Skeletal muscle satellite cell (primary cell): ENCODE measurements at regions not wholly inside any gene's neighbourhood (a gene's known extent, or its start where the extent isn't known, plus 50 kb on each side); places are given as distances from the start of the nearest gene placed in this dataset.

Experiments
- H3K27me3 ChIP-seq: 2 replicates; pipeline ENCODE4 v1.7.0; 2013; ENCODE audit warnings: low read length; ENCODE audit not compliant: control insufficient read depth, insufficient read depth
- H3K36me3 ChIP-seq: 2 replicates; pipeline ENCODE4 v1.7.0; 2013; ENCODE audit warnings: mild to moderate bottlenecking, control low read depth, low read length; ENCODE audit not compliant: insufficient read depth
- H3K4me1 ChIP-seq: 2 replicates; pipeline ENCODE4 v1.7.0; 2013; ENCODE audit warnings: low read length; ENCODE audit not compliant: control insufficient read depth, insufficient read depth
- H3K4me2 ChIP-seq: 2 replicates; pipeline ENCODE4 v1.7.0; 2013; ENCODE audit warnings: mild to moderate bottlenecking, low read length
- H3K4me3 ChIP-seq: 2 replicates; pipeline ENCODE4 v1.7.0; 2013; ENCODE audit warnings: low read length
- H3K9ac ChIP-seq: 2 replicates; pipeline ENCODE4 v1.7.0; 2013; ENCODE audit warnings: mild to moderate bottlenecking, low read depth, low read length, moderate library complexity
- H3K9me3 ChIP-seq: replicated peaks from 2 replicates; pipeline ENCODE4 v1.7.0; 2013; ENCODE audit warnings: mild to moderate bottlenecking, control low read depth, low read length

DNA sequence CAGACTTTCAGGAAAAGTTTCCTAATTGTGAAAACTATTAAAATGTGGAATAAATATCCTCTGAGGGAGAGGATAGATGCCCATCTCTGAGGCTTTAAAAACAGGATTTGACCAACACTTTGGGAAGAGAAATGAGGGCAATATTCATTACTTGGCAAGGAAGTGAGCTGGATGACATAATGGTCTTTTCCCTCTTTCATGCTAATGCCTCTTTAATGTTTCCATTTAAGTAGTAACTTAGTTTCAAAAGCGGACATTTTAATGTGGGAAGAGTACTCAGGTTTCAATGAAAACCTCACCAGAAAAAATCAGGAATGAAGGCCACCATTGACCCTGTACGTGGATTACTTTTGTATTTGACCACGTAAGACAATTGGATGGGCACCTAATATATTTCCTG, 503.3 kb downstream of the ANKRD50 start:
- peaks cover 10% of the 10 kb centered on the region for H3K4me1 ChIP-seq
- no peak overlapping the region for H3K9ac ChIP-seq
- no peak overlapping the region for H3K4me3 ChIP-seq
- no peaks in the 10 kb centered on the region for H3K27me3 ChIP-seq
- no peak overlapping the region for H3K4me2 ChIP-seq
- no peaks in the 10 kb centered on the region for H3K9me3 ChIP-seq
- no peaks in the 10 kb centered on the region for H3K36me3 ChIP-seq

DNA sequence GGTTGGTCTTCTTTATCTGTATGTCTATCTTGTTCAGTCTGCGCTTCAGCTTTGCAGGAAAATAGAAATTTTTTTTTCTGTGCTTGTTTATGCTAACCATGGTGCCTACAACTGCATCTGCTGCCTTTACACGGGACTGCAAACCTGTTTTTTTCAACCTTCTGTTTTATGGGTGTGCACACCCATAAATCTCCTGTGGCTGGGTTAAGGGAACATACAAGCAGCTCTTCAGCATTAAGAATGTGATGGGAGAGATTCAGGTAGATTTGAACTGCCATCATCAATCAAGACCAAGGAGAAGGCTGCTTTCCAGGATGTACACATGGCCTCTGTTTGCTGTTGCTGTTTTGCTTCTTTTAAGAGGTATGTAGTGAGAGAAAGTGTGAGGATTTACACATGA, 502.9 kb downstream of the ANKRD50 start:
- H3K9ac ChIP-seq = no peak overlapping the region
- peaks cover 9% of the 10 kb centered on the region for H3K4me1 ChIP-seq
- H3K36me3 ChIP-seq = no peaks in the 10 kb centered on the region
- H3K27me3 ChIP-seq = no peaks in the 10 kb centered on the region
- no peak overlapping the region for H3K4me2 ChIP-seq
- no peak overlapping the region for H3K4me3 ChIP-seq
- no peaks in the 10 kb centered on the region for H3K9me3 ChIP-seq

DNA sequence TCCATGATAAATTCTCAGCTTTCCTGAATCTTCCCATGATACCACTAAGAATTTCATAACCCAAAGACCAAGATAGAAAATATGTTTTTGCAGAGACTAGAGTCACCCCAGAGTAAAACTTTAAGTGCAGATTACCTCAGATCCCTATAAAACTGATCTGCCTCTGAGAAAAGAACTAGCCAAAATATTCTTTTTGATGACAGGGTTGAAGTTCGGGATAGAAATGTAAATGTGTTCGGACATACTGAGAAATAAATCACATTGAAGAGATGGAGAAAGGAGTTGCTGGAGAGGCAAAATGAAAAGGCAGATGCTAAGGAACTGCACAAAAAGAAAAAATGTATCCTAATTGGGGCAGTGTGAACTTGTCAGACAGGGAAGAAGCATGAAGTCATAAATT, 501.8 kb downstream of the ANKRD50 start:
- no peak overlapping the region for H3K9ac ChIP-seq
- peaks cover 9% of the 10 kb centered on the region for H3K4me1 ChIP-seq

DNA sequence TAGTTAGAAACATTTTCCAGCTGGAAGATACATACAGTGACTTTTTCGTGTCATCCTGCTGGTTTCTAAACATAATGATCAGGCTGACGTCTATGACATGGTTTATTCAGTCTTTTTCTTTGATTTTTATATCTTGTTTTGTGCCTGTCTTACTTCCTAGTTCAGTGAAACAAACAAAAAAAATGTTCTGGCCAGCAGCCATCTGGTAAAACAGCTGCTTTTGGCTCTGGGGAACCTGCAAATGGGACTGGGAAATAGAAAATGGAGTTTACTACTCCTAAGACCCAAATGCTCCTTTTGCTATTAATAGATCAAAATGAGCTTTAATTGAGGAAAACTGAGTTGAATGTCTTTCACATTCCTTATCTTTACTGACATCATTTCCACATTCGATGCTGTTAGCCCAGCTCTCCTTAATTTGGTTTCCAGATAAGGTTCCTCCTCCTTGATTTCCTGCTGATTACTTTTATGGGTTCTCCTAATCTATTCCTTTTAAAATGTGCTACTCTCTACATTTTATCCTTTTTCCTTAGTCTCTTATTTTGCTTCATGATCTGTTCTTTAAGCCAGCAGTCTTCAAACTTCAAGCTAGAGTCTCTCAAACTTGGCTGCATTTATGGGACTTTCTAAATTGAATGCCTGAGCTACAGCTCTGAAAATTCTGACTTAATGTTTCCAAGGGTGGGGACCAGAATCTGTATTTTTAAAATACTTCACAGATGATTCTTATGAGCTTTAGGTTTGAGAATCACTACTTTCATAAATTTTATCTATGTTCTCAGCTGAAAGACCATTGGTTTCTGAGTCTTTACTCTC, 499.5 kb downstream of the ANKRD50 start:
- Histone ChIP-seq H3K27me3 (no peaks in the 10 kb centered on the region), H3K4me3 (no peak overlapping the region), H3K4me2 (no peak overlapping the region), H3K4me1 (peaks cover 6% of the 10 kb centered on the region), H3K36me3 (no peaks in the 10 kb centered on the region), H3K9me3 (no peaks in the 10 kb centered on the region), H3K9ac (no peak overlapping the region)

More for the DNA sequence above, 501.8 kb downstream of the ANKRD50 start:
- H3K36me3 ChIP-seq = no peaks in the 10 kb centered on the region
- no peak overlapping the region for H3K4me3 ChIP-seq
- no peak overlapping the region for H3K4me2 ChIP-seq
- H3K27me3 ChIP-seq = no peaks in the 10 kb centered on the region
- H3K9me3 ChIP-seq = no peaks in the 10 kb centered on the region

DNA sequence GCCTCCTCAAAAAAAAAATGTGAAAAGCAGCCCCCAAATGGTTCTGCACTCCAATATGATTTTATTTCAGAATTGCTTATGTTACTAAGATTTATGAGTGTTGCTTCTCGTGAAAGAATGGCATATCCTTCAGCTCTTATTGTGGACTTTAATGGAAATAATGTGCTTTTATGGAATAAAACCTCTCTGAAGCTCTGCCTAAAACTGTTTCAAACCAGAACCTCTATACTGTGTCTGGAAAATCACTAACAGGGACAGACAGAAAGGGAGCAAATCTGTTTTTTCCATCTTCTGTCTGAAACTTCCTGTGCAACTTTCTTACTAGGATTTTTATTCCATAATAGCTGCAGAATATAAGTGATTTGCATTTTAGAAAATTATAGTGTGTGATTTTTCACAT, 493.1 kb downstream of the ANKRD50 start:
- Histone ChIP-seq H3K4me3 (no peak overlapping the region), H3K9ac (no peak overlapping the region), H3K4me1 (no peaks in the 10 kb centered on the region), H3K36me3 (no peaks in the 10 kb centered on the region), H3K27me3 (no peaks in the 10 kb centered on the region), H3K9me3 (no peaks in the 10 kb centered on the region), H3K4me2 (no peak overlapping the region)

DNA sequence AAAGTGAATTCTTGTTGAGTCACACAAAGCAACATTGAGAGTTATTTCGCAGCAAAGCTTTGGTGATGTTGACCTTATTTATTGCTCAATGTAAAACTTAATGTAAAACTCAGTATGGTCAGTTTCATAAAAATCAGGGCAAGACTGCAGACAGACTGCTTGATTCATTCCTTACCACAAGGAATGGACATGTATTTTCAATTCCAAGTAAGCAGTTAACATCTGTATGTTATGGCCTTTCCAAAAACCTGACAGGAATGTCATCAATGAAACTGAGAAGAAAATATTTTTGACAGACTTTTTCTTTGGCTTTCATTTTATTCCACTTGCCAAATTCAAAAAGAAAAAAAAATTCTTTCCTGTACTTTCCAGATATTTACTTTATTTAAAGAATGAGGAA, 488.3 kb downstream of the ANKRD50 start:
- Histone ChIP-seq H3K9me3 (no peaks in the 10 kb centered on the region), H3K4me1 (no peaks in the 10 kb centered on the region), H3K4me3 (no peak overlapping the region), H3K36me3 (no peaks in the 10 kb centered on the region), H3K4me2 (no peak overlapping the region), H3K9ac (no peak overlapping the region), H3K27me3 (no peaks in the 10 kb centered on the region)

DNA sequence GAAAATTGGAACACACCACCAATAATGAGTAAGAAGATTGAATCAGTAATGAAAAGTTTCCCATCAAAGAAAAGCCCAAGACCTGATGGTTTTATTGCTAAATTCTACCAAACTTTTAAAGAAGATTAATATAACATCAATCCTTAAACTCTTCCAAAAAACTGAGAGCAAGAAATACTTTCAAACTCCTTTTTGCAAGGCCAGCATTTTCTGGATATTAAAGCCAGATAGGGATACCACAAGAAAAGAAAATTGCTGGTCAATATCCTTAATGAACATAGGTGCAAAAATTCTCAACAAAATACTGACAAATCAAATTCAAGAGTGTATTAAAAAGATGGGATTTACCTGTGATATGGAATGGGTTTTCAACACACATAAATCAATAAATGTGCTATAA, 484.6 kb downstream of the ANKRD50 start:
- Histone ChIP-seq H3K4me3 (no peak overlapping the region), H3K9ac (no peak overlapping the region), H3K36me3 (no peaks in the 10 kb centered on the region), H3K4me2 (no peak overlapping the region), H3K4me1 (no peaks in the 10 kb centered on the region), H3K9me3 (no peaks in the 10 kb centered on the region), H3K27me3 (no peaks in the 10 kb centered on the region)

DNA sequence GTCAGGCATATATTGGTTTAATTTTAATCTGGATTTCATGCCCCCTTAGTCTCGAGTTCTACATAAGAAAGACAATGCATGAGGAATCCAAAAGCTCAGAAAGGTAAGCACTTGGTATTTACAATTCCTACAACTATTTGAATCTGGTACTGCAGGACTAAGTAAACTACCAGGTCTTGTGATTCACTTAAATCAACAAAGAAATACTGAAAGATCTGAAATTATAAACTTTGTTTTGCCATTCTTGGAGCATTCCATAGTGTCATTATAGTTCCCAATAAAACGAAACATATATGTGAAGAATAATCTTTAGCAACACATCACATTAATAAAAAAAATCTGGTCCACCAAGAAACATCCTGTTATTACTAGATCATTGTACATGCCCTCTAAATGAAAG, 482.3 kb downstream of the ANKRD50 start:
- H3K4me2 ChIP-seq = no peak overlapping the region
- no peaks in the 10 kb centered on the region for H3K27me3 ChIP-seq
- no peaks in the 10 kb centered on the region for H3K9me3 ChIP-seq
- H3K36me3 ChIP-seq = no peaks in the 10 kb centered on the region
- no peak overlapping the region for H3K9ac ChIP-seq
- H3K4me1 ChIP-seq = no peaks in the 10 kb centered on the region
- no peak overlapping the region for H3K4me3 ChIP-seq

DNA sequence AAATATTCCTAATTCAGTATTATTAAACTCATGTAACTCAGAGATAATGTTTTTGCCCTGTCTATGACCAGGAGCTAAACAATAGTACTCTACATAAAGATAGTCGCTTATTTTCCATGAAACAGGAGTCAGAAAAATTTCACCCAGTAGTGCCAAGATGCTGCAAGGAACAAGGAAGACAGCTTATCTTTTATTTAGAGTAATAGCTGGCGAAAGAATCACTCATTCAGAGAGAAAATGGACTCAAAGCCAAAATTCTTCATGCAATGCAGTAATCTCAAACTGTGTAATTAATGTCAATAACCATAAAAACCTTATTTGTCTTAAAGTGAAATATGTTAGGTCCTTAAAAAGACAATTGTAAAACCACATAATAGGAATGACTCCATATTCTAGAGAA, 477.8 kb downstream of the ANKRD50 start:
- Histone ChIP-seq H3K36me3 (no peaks in the 10 kb centered on the region), H3K4me1 (no peaks in the 10 kb centered on the region), H3K9ac (no peak overlapping the region), H3K4me2 (no peak overlapping the region), H3K27me3 (no peaks in the 10 kb centered on the region), H3K4me3 (no peak overlapping the region), H3K9me3 (no peaks in the 10 kb centered on the region)

DNA sequence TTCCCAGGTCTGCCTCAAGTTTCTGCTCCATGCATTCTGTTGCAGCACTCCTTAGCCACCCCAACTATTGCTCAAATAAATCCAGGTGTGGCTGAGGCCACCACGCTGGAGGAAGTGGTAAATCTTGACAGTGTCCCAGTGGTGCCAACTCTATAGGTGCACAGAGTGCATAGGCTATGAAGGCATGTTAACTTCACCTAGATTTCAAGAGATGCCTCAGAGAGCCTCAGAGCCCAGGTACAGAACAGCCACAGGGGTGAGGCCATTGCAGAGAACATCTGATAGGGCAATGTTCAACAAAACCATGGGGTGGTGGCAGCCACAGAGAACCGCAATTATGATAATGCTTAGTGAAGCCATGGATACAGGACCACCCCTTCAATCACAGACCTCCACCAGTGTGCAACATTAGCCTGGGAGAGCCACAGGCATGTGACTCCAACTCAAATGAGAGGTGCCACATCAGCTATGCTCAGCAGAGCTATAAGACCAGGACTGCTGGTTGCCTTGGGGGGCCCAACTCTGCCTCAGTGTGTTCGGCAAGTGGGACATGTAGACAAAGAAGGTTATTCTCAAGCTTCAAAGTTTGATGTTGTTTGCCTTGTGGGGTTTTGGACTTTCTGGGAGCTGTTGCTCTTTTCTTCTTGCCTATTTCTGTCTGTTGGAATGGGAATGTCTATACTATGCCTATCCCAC, 468.7 kb downstream of the ANKRD50 start:
- Histone ChIP-seq H3K9ac (no peak overlapping the region), H3K9me3 (no peaks in the 10 kb centered on the region), H3K4me1 (no peaks in the 10 kb centered on the region), H3K36me3 (no peaks in the 10 kb centered on the region), H3K4me2 (no peak overlapping the region), H3K4me3 (no peak overlapping the region), H3K27me3 (no peaks in the 10 kb centered on the region)

DNA sequence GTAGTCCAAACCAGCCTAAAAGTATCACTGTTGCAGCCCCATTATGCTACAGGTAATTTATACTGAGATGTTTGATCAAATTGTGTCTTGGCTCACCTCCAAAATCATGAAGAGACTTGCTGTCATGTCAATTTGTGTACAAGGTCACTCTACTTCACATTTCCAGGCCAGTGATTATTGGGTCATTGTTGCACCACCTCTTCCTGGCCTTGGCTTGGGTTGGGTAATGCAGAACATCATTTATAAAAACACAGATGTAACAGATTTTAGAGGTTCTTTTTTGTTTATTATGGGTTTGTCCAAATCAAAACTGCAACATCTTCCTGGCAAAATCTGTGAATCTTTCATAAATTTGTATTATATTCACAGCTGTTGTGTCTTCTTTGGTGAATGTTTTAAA, 459.5 kb downstream of the ANKRD50 start:
- Histone ChIP-seq H3K36me3 (no peaks in the 10 kb centered on the region), H3K27me3 (no peaks in the 10 kb centered on the region), H3K9me3 (no peaks in the 10 kb centered on the region), H3K4me2 (no peak overlapping the region), H3K9ac (no peak overlapping the region), H3K4me1 (no peaks in the 10 kb centered on the region), H3K4me3 (no peak overlapping the region)
